ENCODE measurements at regions not wholly inside any gene's neighbourhood (a gene's known extent, or its start where the extent isn't known, plus 50 kb on each side); places are given as distances from the start of the nearest gene placed in this dataset.
A peak's percentile ranks its signal among the peaks of the same experiment; 100 is the strongest.

GRCh38 chr12:22900401-22900800 is 275.4 kb downstream of the ETNK1 start:
- DNase-seq (ENCODE audit: low spot score) = no peak

DNA sequence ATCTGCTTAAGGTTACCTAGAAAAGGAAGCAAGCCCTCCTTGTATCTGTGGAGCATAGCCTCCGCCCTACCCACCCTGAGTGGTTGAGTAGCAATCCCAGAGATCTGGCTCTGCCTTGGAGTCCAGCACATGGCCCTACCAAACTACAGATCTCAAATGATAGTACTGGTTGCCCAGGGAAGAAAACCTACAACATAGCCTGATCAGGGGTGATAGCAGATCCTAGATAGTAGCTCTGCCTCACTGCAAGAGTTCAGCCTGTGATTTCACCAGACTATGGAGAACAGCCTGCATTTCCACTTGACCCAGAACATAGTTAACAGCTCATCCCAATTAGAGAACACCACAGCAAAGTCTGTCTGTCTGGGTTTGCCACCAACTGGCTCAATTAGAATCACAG is 279.5 kb downstream of the ETNK1 start:
- no peak for DNase-seq (ENCODE audit: low spot score)

DNA sequence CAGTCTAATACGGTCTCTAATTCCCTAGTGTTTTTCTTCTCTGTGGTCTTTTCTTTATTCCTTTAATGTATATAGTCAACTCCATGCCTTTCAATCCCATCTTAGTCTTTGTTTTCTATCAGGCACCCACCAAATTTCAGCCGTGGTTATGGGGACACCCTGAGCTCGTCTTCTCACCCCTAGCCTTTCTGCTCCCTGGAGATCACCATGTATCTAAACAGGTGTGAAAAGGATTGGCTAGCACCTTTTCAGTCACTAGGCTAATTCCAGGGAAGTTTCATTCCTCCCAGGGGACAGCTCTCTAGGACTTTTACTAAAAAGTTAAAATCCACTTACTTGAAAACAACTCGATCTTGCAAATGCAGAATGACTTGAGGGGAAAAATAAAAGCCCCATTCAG is 291.3 kb downstream of the ETNK1 start:
- no peak for DNase-seq (ENCODE audit: low spot score)

GRCh38 chr12:22916815-22917214 is 291.8 kb downstream of the ETNK1 start:
- DNase-seq (ENCODE audit: low spot score) = no peak

GRCh38 chr12:22919883-22920282 is 294.9 kb downstream of the ETNK1 start:
- no peak for DNase-seq (ENCODE audit: low spot score)

DNA sequence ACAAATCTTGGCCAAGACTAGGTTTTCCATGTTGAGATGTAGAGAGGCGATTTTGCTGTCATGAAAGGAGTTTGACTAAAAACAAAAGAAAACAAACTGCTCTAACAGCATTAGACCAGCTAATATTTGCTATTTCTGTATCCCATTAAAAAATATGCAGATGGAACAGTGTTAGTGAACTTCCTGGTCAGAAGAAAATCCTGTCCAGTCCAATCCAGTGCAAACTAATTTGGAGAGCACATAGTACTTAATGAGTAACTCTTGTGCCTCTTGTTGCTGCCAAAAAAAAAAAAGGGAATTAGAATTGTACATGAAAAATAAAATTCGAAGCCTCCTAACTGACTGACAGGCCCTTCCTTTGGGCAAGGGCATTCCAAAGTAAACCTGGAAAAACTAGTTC is 298.8 kb downstream of the ETNK1 start:
- no peak for DNase-seq (ENCODE audit: low spot score)

- DNase-seq (ENCODE audit: low spot score) = no peak
Observed at GRCh38 chr12:22924391-22924790, 299.4 kb downstream of the ETNK1 start.

- DNase-seq (ENCODE audit: low spot score) = no peak
Observed at GRCh38 chr12:22925623-22926022, 300.7 kb downstream of the ETNK1 start.

DNA sequence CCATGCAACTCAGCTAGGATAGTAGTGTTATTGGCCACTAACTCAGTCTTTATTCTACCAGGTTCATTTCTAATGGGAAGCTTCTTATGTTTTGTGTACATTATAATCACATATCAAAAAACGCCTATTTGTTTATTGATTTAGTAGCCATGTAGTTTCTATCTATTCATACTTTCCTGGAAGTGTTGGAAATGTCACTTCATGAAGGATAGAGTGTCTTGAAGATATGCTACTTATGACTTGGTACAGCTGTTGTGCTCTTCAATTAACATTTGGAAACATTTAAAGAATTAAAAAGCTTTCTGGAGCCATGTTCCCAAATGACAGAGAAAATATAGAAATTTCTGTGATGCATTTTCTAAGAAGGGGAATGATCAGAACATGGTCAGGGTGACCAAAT is 307.5 kb downstream of the ETNK1 start:
- no peak for DNase-seq (ENCODE audit: low spot score)

- no peak for DNase-seq (ENCODE audit: low spot score)
Observed at GRCh38 chr12:22935090-22935489, 310.1 kb downstream of the ETNK1 start.

GRCh38 chr12:22935501-22935900 is 310.5 kb downstream of the ETNK1 start:
- no peak for DNase-seq (ENCODE audit: low spot score)

DNA sequence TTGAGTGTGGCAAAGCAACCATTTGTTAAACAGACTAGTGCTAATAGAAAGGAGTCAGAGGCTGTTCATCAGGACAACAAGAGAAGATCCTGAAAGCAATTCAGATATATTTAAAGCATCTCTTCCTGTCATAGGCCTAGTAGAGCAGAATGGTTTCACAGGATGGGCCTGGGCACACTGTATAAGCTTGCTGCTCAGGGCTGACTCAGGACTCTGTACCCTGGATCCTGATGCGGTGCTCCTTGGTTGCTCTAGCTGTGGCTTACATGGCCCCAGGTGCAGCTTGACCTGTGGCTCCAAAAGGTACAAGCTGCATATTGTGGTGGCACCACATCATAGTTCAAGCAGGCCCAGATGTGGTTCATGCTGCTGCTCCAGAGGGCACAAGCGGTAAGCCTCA is 313.4 kb downstream of the ETNK1 start:
- no peak for DNase-seq (ENCODE audit: low spot score)

DNA sequence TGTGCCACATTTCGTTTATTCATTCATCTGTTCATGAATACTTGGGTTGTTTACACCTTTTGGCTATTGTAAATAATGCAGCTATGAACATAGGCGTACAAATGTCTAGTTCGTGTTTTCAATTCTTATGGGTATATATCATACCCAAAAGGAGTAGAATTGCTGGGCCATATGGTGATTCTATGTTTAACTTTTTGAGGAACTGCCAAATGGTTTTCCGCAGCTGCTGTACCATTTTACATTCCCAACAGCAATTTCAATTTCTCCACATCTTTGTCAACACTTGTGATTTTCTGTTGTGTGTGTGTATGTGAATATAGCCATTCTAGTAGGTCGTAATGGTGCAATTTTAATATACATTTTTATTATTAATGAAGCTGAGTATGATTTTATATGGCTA is 326.2 kb downstream of the ETNK1 start:
- DNase-seq (ENCODE audit: low spot score) = no peak

DNA sequence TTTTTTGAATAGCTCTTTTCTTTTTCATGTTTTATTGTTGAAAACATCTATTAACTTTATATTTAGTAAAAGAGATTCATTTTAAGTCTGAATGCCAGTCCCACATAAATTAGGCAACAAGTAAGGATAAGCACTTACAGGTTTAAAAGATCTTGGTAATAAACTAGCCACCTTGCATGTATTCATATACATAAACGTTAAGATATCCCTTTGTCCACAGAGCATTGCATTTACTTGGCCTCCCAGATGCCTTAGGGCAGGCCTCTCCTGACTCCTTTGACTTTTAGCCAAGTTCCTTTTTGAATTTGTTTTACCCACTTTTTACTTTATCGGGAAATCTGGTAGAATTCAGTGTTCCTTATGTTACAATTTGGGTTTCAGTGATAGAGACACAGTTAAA is 331.7 kb downstream of the ETNK1 start:
- no peak for DNase-seq (ENCODE audit: low spot score)

DNA sequence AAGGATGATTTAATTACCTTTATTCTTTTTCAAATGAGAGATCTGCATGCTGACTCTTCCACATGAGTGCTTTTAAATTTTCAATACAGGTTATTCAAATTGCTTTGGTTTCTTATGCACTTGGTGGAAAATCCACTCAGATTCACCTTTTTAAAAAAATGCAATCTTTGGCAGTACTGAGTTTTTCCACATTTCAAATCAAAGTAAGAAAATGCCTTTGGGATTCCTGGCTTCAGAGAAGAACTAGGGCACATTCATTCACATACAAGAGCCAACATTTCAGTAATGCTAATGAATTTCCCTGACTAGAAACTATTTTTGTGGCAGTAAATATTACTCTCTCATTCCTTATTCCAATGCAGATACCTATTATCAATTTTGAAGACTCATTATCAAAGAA is 342.2 kb downstream of the ETNK1 start:
- no peak for DNase-seq (ENCODE audit: low spot score)

- no peak for DNase-seq (ENCODE audit: low spot score)
Observed at GRCh38 chr12:22969521-22969920, 344.6 kb downstream of the ETNK1 start.

DNA sequence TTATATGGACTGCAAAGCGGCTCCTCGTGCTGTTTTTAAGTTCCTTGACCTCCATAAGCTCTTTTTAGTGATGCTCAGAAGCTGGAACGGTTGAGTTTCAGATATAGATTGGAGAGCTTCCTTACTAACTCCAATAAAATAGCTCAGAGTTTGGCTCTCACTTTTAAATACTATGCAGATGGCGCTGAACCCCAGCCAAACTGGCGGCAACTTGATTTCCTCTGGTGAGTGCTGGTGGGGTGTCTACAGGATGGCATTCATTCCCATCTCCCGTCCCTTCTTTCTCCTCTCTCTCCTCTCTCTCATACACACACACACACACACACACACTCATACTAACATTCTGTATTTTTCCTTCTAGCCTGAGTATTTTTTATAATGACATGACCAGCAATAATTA is 346.3 kb downstream of the ETNK1 start:
- no peak for DNase-seq (ENCODE audit: low spot score)

GRCh38 chr12:22971701-22972191 is 346.8 kb downstream of the ETNK1 start:
- no peak for DNase-seq (ENCODE audit: low spot score)

GRCh38 chr12:22974865-22975264 is 349.9 kb downstream of the ETNK1 start:
- DNase-seq (ENCODE audit: low spot score) = peak; percentile 35

- DNase-seq (ENCODE audit: low spot score) = no peak
Observed at GRCh38 chr12:22978962-22979361, 354.0 kb downstream of the ETNK1 start.

- no peak for DNase-seq (ENCODE audit: low spot score)
Observed at GRCh38 chr12:22979854-22980469, 355.0 kb downstream of the ETNK1 start.

DNA sequence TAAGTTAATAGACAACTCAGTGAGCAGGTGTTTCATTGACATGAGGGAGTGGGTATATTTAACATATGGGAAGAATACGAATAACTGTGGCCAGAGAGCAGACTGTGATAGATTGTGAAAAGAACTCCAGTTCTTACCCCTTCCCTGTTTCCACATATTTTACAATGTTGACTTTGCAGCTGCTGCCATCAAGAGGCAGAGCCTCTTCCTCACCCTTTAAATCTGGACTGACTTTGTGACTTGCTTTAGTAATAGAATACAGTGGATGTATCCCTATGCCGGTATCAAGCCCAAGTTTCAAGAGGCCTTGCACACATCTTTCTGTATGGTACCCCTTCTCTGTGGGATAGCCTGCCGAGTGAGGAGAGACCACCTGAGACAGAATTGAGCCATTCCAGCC is 356.7 kb downstream of the ETNK1 start:
- no peak for DNase-seq (ENCODE audit: low spot score)

- no peak for DNase-seq (ENCODE audit: low spot score)
Observed at GRCh38 chr12:22982635-22983034, 357.7 kb downstream of the ETNK1 start.

DNA sequence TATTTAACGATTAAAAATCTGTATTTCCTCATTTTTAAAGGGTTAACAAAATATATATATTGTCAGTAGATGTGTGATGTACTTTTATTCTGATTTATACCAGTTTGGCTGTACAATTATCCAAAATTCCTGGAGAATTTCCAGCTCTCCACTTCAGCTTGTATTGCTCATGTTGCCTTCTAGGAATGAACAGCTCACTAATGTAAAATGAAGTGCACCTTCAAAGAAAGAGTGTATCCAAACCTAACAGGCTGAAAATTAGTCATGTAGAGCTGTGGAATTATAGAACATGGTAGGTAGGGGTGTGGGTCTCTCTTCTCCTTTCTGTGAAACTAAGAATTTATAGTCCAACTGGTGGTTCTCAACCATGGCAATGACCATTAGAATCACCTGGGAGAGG is 362.0 kb downstream of the ETNK1 start:
- no peak for DNase-seq (ENCODE audit: low spot score)

DNA sequence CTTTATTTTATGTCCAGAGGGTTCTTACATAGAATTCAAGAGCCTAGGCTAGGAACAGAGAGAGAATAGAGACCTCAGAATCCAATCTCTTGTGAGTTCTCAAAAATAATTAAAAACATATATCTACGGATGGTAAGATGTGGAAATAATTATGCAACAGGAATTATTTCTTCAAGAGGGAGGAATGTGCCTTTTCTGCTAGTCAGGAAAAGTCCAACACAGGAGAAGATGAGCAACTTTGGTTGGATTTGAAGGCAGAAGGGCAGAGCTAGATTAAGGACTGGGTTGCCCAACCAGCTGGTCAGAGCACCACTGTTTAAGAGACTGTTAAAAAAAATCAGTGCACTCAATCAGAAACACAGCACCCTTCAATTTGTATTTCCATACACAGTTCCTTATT is 365.5 kb downstream of the ETNK1 start:
- no peak for DNase-seq (ENCODE audit: low spot score)

Measured in LoVo (cell line).